Trophoblast cell (in vitro differentiated cells and primary cell): ENCODE measurements at regions not wholly inside any gene's neighbourhood (a gene's known extent, or its start where the extent isn't known, plus 50 kb on each side); places are given as distances from the start of the nearest gene placed in this dataset.
"Not testable (repeated sequence)": the region's sequence is repeated elsewhere in the genome, so short reads cannot be mapped to it uniquely, and the experiment has no call there.

ENCODE experiments used
- DNase-seq, 2 donors: peaks; one replicate each; pipeline ENCODE4 v3.0.0-alpha.2; 2016
- H2AFZ ChIP-seq: 2 replicates; pipeline ENCODE4 v1.6.1; 2013; ENCODE audit warnings: low read length, moderate library complexity, mild to moderate bottlenecking; ENCODE audit not compliant: insufficient read depth, poor library complexity
- H2AK5ac ChIP-seq: 2 replicates; pipeline ENCODE4 v1.6.1; 2013; ENCODE audit warnings: mild to moderate bottlenecking, low read length
- H2BK120ac ChIP-seq: 2 replicates; pipeline ENCODE4 v1.6.1; 2013; ENCODE audit warnings: low read length, mild to moderate bottlenecking, moderate library complexity; ENCODE audit not compliant: insufficient read depth, poor library complexity
- H2BK12ac ChIP-seq: 2 replicates; pipeline ENCODE4 v1.6.1; 2013; ENCODE audit warnings: mild to moderate bottlenecking, low read length, moderate library complexity
- H2BK5ac ChIP-seq: 2 replicates; pipeline ENCODE4 v1.6.1; 2013; ENCODE audit warnings: low read length, low read depth, moderate library complexity, mild to moderate bottlenecking; ENCODE audit not compliant: poor library complexity
- H3K14ac ChIP-seq: 2 replicates; pipeline ENCODE4 v1.6.1; 2013; ENCODE audit warnings: mild to moderate bottlenecking, low read length
- H3K18ac ChIP-seq: 2 replicates; pipeline ENCODE4 v1.6.1; 2013; ENCODE audit warnings: mild to moderate bottlenecking, low read length
- H3K23ac ChIP-seq: 2 replicates; pipeline ENCODE4 v1.6.1; 2013; ENCODE audit warnings: low read length
- H3K27ac ChIP-seq: 2 replicates; pipeline ENCODE4 v1.5.1; 2013; ENCODE audit warnings: low read depth, mild to moderate bottlenecking, inconsistent platforms, low read length, moderate library complexity
- H3K27me3 ChIP-seq: 2 replicates; pipeline ENCODE4 v1.6.1; 2013; ENCODE audit warnings: inconsistent platforms, mild to moderate bottlenecking, low read length, moderate library complexity; ENCODE audit not compliant: insufficient read depth
- H3K36me3 ChIP-seq, 2 experiments: 1 replicate in 1 of 2; 2 replicates in 1 of 2; pipeline ENCODE4 v1.6.1; 2013; ENCODE audit warnings: low read length in 2 of 2, mild to moderate bottlenecking in 2 of 2, moderate library complexity in 1 of 2; ENCODE audit not compliant: insufficient read depth in 2 of 2, control insufficient read depth in 1 of 2
- H3K4ac ChIP-seq: 2 replicates; pipeline ENCODE4 v1.6.1; 2013; ENCODE audit warnings: low read depth, mild to moderate bottlenecking, low read length, moderate library complexity
- H3K4me1 ChIP-seq, 2 experiments: 1 replicate in 1 of 2; 2 replicates in 1 of 2; pipeline ENCODE4 v1.6.1; 2013; ENCODE audit warnings: low read length in 2 of 2, mild to moderate bottlenecking in 2 of 2, moderate library complexity in 1 of 2; ENCODE audit not compliant: insufficient read depth in 2 of 2, control insufficient read depth in 1 of 2
- H3K4me2 ChIP-seq: 2 replicates; pipeline ENCODE4 v1.6.1; 2013; ENCODE audit warnings: inconsistent platforms, mild to moderate bottlenecking, low read length, moderate library complexity
- H3K4me3 ChIP-seq: 2 replicates; pipeline ENCODE4 v1.5.1; 2013; ENCODE audit warnings: mild to moderate bottlenecking, low read depth, low read length, inconsistent platforms
- H3K79me1 ChIP-seq: one replicate; pipeline ENCODE4 v1.6.1; 2013; ENCODE audit warnings: low read length
- H3K79me2 ChIP-seq: 2 replicates; pipeline ENCODE4 v1.6.1; 2013; ENCODE audit warnings: low read length, mild to moderate bottlenecking; ENCODE audit not compliant: control insufficient read depth, insufficient read depth, poor library complexity
- H3K9ac ChIP-seq: 2 replicates; pipeline ENCODE4 v1.6.1; 2013; ENCODE audit warnings: mild to moderate bottlenecking, low read length
- H3K9me3 ChIP-seq: 2 replicates; pipeline ENCODE4 v1.6.1; 2013; ENCODE audit warnings: low read depth, mild to moderate bottlenecking, control low read depth, inconsistent platforms, low read length; ENCODE audit not compliant: insufficient read depth
- H4K12ac ChIP-seq: 2 replicates; pipeline ENCODE4 v1.6.1; 2013; ENCODE audit warnings: low read depth, mild to moderate bottlenecking, low read length, moderate library complexity
- H4K8ac ChIP-seq: 2 replicates; pipeline ENCODE4 v1.6.1; 2013; ENCODE audit warnings: low read depth, mild to moderate bottlenecking, low read length, moderate library complexity
- H4K91ac ChIP-seq: one replicate; pipeline ENCODE4 v1.6.1; 2013; ENCODE audit warnings: low read depth, mild to moderate bottlenecking, low read length, moderate library complexity
- WGBS: extraction: QIAGEN DNeasy Blood & Tissue Kit; methylation state at CpG from one replicate; pipeline ENCODE4 v1.1.7; 2013; ENCODE audit warnings: missing lambda C conversion rate; ENCODE audit not compliant: insufficient read length, insufficient coverage; ENCODE audit errors: extremely low coverage; 5-methylcytosine and 5-hydroxymethylcytosine counted together

DNA sequence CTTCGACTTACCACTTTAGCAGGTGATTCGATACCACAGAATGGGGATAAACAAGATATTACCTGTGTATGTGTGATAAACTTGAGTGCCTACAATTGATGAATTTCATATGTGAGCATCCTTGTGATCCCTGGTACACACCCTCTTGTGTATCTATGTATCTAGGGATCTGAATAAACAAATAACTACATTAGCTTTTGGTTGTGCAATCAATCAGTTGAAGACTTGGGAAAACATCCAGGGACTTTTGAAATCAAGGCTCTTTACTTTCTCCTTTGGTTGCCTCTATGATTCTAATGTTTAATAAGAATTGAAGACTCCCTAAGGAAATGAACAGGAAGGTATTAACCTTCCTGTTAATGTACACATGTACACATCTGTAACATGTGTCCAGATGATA is 97.3 kb upstream of the DCC start:
- H3K18ac ChIP-seq: no peak overlapping the region
- H3K4me1 ChIP-seq: no peaks in the 10 kb centered on the region
- no peak overlapping the region for H2BK120ac ChIP-seq
- no peak overlapping the region for H3K14ac ChIP-seq
- no CpG with 5 or more reads among the region's 2 CpGs for WGBS
- no peak for DNase-seq
- no peak overlapping the region for H2BK5ac ChIP-seq
- peaks cover 2% of the 10 kb centered on the region for H3K9me3 ChIP-seq
- no peaks in the 10 kb centered on the region for H3K79me2 ChIP-seq
- no peaks in the 10 kb centered on the region for H3K79me1 ChIP-seq
- no peak overlapping the region for H3K4ac ChIP-seq
- no peak overlapping the region for H3K4me3 ChIP-seq
- no peaks in the 10 kb centered on the region for H3K36me3 ChIP-seq
- H2AFZ ChIP-seq: no peak overlapping the region
- H3K9ac ChIP-seq: no peak overlapping the region
- H3K27me3 ChIP-seq: no peaks in the 10 kb centered on the region
- H4K8ac ChIP-seq: no peak overlapping the region
- no peak overlapping the region for H4K91ac ChIP-seq
- no peak overlapping the region for H3K23ac ChIP-seq
- H3K4me2 ChIP-seq: no peak overlapping the region
- H2BK12ac ChIP-seq: no peak overlapping the region
- no peak overlapping the region for H3K27ac ChIP-seq
- H4K12ac ChIP-seq: no peak overlapping the region
- no peak overlapping the region for H2AK5ac ChIP-seq

DNA sequence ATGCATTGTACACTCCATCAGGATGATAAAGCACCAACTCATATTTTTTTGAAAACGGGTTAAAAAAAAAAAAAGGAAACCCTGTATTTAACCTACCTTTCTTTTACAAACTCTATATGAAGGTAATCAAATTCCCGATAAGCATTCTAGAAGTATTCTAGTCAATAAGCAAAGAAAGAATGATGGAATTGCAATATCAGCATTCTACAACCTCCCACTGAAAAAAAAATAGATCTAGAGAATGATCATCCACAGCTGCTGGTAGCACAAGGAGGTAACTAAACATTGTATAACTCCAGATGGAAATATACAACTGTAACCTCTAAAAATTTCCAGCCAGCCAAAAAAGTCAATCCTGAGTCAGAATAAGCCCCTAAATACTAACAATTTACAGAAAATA is 95.3 kb upstream of the DCC start:
- Histone ChIP-seq H4K91ac (no peak overlapping the region), H3K4me2 (no peak overlapping the region), H3K79me2 (no peaks in the 10 kb centered on the region), H3K79me1 (no peaks in the 10 kb centered on the region), H3K27ac (no peak overlapping the region), H2AFZ (no peak overlapping the region), H3K36me3 (no peaks in the 10 kb centered on the region), H3K27me3 (no peaks in the 10 kb centered on the region), H3K4me3 (no peak overlapping the region), H2AK5ac (no peak overlapping the region), H3K9me3 (peaks cover 2% of the 10 kb centered on the region), H3K4me1 (no peaks in the 10 kb centered on the region), H2BK12ac (no peak overlapping the region), H2BK5ac (no peak overlapping the region), H3K14ac (no peak overlapping the region), H3K23ac (no peak overlapping the region), H3K9ac (no peak overlapping the region), H2BK120ac (no peak overlapping the region), H3K4ac (no peak overlapping the region), H3K18ac (no peak overlapping the region), H4K8ac (no peak overlapping the region), H4K12ac (no peak overlapping the region)
- WGBS: no CpG with 5 or more reads among the region's 2 CpGs
- DNase-seq: no peak

DNA sequence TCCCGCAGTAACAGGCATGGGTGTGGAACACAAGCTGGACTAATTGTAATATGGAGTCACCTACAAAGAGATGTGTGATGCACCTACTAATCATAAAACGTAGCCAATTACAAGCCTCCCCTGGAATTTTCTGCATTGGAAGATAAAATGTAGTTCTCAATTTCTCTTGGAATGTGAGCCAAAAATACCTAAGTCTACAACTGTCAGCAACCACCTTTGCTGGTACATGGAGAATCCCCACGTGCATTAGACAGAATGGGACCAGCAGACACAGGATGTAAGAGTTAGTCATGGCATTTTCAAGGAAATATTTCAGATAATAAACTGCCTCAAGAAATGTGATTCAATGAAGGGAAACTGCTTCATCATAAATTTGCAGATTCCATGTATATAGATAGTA is 85.6 kb upstream of the DCC start:
- Histone ChIP-seq H3K36me3 (no peaks in the 10 kb centered on the region), H2BK120ac (no peak overlapping the region), H3K27me3 (no peaks in the 10 kb centered on the region), H4K12ac (no peak overlapping the region), H3K14ac (no peak overlapping the region), H3K4me2 (no peak overlapping the region), H2AFZ (no peak overlapping the region), H3K4me3 (no peak overlapping the region), H3K79me1 (no peaks in the 10 kb centered on the region), H3K23ac (no peak overlapping the region), H4K91ac (no peak overlapping the region), H3K4ac (no peak overlapping the region), H2BK5ac (no peak overlapping the region), H3K9me3 (no peaks in the 10 kb centered on the region), H4K8ac (no peak overlapping the region), H3K4me1 (no peaks in the 10 kb centered on the region), H3K27ac (no peak overlapping the region), H3K9ac (no peak overlapping the region), H3K18ac (no peak overlapping the region), H2AK5ac (no peak overlapping the region), H3K79me2 (no peaks in the 10 kb centered on the region), H2BK12ac (no peak overlapping the region)
- WGBS: no CpG with 5 or more reads among the region's 3 CpGs
- peak in 1 of 2 donors; percentile 12 for DNase-seq

DNA sequence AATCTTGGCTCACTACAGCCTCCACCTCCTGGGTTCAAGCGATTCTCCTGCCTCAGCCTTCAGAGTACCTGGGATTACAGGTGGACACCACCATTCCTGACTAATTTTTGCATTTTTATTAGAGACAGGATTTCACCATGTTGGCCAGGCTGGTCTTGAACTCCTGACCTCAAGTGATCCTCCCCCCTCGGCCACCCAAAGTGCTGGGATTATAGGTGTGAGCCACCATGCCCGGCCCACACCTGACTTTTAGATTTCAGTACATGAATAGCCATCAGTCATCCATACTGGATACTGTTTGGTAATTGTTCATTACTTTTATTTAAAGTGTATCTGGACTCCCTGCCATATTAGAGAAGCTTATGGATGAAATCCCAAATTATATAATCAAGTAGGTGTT is 82.6 kb upstream of the DCC start:
- not testable (repeated sequence) for DNase-seq, H3K14ac ChIP-seq, H3K36me3 ChIP-seq, H2BK120ac ChIP-seq, H3K18ac ChIP-seq, H3K27me3 ChIP-seq, H2BK5ac ChIP-seq, H4K8ac ChIP-seq, H3K9me3 ChIP-seq, H3K4ac ChIP-seq, H3K79me2 ChIP-seq, H2AFZ ChIP-seq, H3K4me1 ChIP-seq, H3K79me1 ChIP-seq, H3K4me3 ChIP-seq, H2BK12ac ChIP-seq, H3K23ac ChIP-seq, H4K91ac ChIP-seq, H3K4me2 ChIP-seq, H2AK5ac ChIP-seq, H3K9ac ChIP-seq, H3K27ac ChIP-seq, H4K12ac ChIP-seq
- no CpG with 5 or more reads among the region's 3 CpGs for WGBS

DNA sequence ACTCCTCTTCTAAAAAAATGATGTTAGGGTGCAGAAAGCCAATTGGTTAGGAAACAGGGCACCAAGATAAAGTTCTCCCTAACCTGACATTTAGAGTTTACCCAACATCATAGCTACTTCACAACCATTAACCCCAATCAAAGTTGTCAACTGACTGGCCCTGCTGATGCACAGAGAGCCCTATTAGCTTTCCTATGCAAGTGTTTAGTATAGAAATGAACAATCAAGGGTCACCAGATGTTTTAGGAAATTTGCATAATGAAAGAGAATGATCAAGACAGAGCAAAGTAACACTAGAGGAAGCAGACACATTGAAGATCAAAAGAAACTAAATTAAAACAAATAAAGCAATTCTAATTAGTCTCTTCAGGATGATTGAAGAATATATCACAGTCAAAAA is 64.2 kb upstream of the DCC start:
- no peak overlapping the region for H3K14ac ChIP-seq
- no peak overlapping the region for H2BK12ac ChIP-seq
- DNase-seq: no peak
- H3K79me1 ChIP-seq: no peaks in the 10 kb centered on the region
- H3K4ac ChIP-seq: no peak overlapping the region
- no peak overlapping the region for H2BK120ac ChIP-seq
- H3K9ac ChIP-seq: no peak overlapping the region
- no peak overlapping the region for H2AK5ac ChIP-seq
- H3K18ac ChIP-seq: no peak overlapping the region
- H4K8ac ChIP-seq: no peak overlapping the region
- no peak overlapping the region for H3K4me3 ChIP-seq
- H3K79me2 ChIP-seq: no peaks in the 10 kb centered on the region
- H3K27me3 ChIP-seq: no peaks in the 10 kb centered on the region
- no peak overlapping the region for H2BK5ac ChIP-seq
- H4K12ac ChIP-seq: no peak overlapping the region
- no peaks in the 10 kb centered on the region for H3K36me3 ChIP-seq
- no peaks in the 10 kb centered on the region for H3K4me1 ChIP-seq
- H2AFZ ChIP-seq: no peak overlapping the region
- no peaks in the 10 kb centered on the region for H3K9me3 ChIP-seq
- H3K27ac ChIP-seq: no peak overlapping the region
- H3K23ac ChIP-seq: no peak overlapping the region
- H3K4me2 ChIP-seq: no peak overlapping the region
- H4K91ac ChIP-seq: no peak overlapping the region
